ENCODE measurements at regions not wholly inside any gene's neighbourhood (a gene's known extent, or its start where the extent isn't known, plus 50 kb on each side); places are given as distances from the start of the nearest gene placed in this dataset.

DNA sequence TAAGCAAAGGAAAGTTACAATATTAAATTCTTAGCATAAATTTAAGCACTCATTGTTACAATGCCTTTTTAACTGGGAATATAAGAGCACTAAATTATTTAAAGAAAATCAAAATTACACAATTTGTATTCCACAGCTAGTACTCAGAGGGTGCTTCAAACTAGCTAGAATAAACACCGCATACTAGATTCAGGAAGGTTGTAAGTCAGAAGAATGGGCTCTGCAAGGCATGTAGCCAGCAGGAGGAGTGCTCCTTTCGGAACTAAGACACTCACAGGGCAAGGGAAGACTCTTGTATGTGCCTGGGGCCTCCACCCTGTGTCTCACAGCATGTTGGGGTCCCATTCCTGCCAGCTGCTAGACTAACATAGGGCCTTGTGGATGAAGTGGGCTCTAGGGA, 327.7 kb upstream of the ALCAM start:
- Histone ChIP-seq H3K36me3 (ENCODE audit: control insufficient read depth in 1 of 2, insufficient read depth in 2 of 2, low read length in 2 of 2) (no peaks in the 10 kb centered on the region), H3K27me3 (ENCODE audit: control insufficient read depth in 1 of 2, insufficient read depth in 2 of 2, low read length in 2 of 2) (no peaks in the 10 kb centered on the region), H3K9me3 (ENCODE audit: control insufficient read depth in 1 of 2, low read length in 2 of 2) (no peaks in the 10 kb centered on the region), H3K4me1 (ENCODE audit: control insufficient read depth in 1 of 2, insufficient read depth in 2 of 2, low read length in 2 of 2) (peaks cover 0 to 4% of the 10 kb centered on the region in 2 donors), H3K27ac (ENCODE audit: low read depth, low read length) (no peak overlapping the region), H3K4me3 (ENCODE audit: low read depth in 1 of 2, low read length in 2 of 2) (no peak overlapping the region), H3K9ac (ENCODE audit: low read depth in 1 of 2, low read length in 2 of 2) (no peak overlapping the region)

GRCh38 chr3:105040026-105040622, 326.6 kb upstream of the ALCAM start:
- H3K36me3 ChIP-seq (ENCODE audit: control insufficient read depth in 1 of 2, insufficient read depth in 2 of 2, low read length in 2 of 2) = no peaks in the 10 kb centered on the region
- no peak overlapping the region for H3K9ac ChIP-seq (ENCODE audit: low read depth in 1 of 2, low read length in 2 of 2)
- no peaks in the 10 kb centered on the region for H3K9me3 ChIP-seq (ENCODE audit: control insufficient read depth in 1 of 2, low read length in 2 of 2)
- no peaks in the 10 kb centered on the region for H3K27me3 ChIP-seq (ENCODE audit: control insufficient read depth in 1 of 2, insufficient read depth in 2 of 2, low read length in 2 of 2)
- peaks cover 0 to 4% of the 10 kb centered on the region in 2 donors for H3K4me1 ChIP-seq (ENCODE audit: control insufficient read depth in 1 of 2, insufficient read depth in 2 of 2, low read length in 2 of 2)
- H3K27ac ChIP-seq (ENCODE audit: low read depth, low read length) = no peak overlapping the region
- H3K4me3 ChIP-seq (ENCODE audit: low read depth in 1 of 2, low read length in 2 of 2) = no peak overlapping the region

- H3K27me3 ChIP-seq (ENCODE audit: control insufficient read depth in 1 of 2, insufficient read depth in 2 of 2, low read length in 2 of 2) = no peaks in the 10 kb centered on the region
- H3K9ac ChIP-seq (ENCODE audit: low read depth in 1 of 2, low read length in 2 of 2) = no peak overlapping the region
- H3K4me1 ChIP-seq (ENCODE audit: control insufficient read depth in 1 of 2, insufficient read depth in 2 of 2, low read length in 2 of 2) = no peaks in the 10 kb centered on the region
- H3K4me3 ChIP-seq (ENCODE audit: low read depth in 1 of 2, low read length in 2 of 2) = no peak overlapping the region
- no peak overlapping the region for H3K27ac ChIP-seq (ENCODE audit: low read depth, low read length)
- H3K9me3 ChIP-seq (ENCODE audit: control insufficient read depth in 1 of 2, low read length in 2 of 2) = no peaks in the 10 kb centered on the region
- H3K36me3 ChIP-seq (ENCODE audit: control insufficient read depth in 1 of 2, insufficient read depth in 2 of 2, low read length in 2 of 2) = no peaks in the 10 kb centered on the region
Observed at GRCh38 chr3:105042586-105042985, 324.1 kb upstream of the ALCAM start.

DNA sequence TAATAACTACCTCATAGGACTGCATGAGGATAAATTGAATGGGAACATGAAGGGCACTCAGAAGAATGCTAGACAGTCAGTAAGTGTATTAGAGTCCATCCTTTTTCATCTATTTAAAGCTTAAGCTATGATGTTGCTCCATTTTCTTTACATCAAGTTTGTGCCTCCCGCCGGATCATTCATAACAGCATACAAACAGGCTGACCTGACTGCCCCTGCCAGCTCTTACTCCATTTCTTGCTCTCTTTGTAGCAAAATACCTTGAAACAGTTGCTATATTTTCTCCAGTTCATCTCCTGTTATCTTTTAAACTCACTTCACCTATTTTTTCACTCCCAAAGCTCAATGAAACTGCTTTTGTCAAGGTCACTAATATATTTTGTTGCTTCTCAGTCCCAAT, 315.6 kb upstream of the ALCAM start:
- Histone ChIP-seq H3K27me3 (ENCODE audit: control insufficient read depth in 1 of 2, insufficient read depth in 2 of 2, low read length in 2 of 2) (no peaks in the 10 kb centered on the region), H3K36me3 (ENCODE audit: control insufficient read depth in 1 of 2, insufficient read depth in 2 of 2, low read length in 2 of 2) (no peaks in the 10 kb centered on the region), H3K4me3 (ENCODE audit: low read depth in 1 of 2, low read length in 2 of 2) (no peak overlapping the region), H3K4me1 (ENCODE audit: control insufficient read depth in 1 of 2, insufficient read depth in 2 of 2, low read length in 2 of 2) (no peaks in the 10 kb centered on the region), H3K27ac (ENCODE audit: low read depth, low read length) (no peak overlapping the region), H3K9ac (ENCODE audit: low read depth in 1 of 2, low read length in 2 of 2) (no peak overlapping the region), H3K9me3 (ENCODE audit: control insufficient read depth in 1 of 2, low read length in 2 of 2) (no peaks in the 10 kb centered on the region)

DNA sequence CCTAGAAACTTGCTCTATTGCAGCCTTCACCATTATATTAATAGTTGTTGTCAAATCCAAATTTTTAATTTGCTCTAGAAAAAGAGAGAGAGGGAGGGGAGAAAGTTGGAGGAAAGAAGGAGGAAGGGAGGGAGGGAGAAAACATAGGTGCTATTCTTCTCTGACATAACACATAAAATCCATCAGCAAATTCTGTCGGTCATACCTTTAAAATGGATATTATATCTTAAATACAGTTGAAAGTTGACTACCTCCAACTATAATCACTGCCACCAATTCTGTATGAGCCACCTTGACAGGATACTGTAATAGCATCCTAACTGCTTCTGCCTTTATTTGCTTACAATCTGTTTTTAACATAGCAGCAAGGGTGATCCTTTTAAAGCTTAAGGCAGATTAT, 314.7 kb upstream of the ALCAM start:
- no peak overlapping the region for H3K9ac ChIP-seq (ENCODE audit: low read depth in 1 of 2, low read length in 2 of 2)
- H3K9me3 ChIP-seq (ENCODE audit: control insufficient read depth in 1 of 2, low read length in 2 of 2) = no peaks in the 10 kb centered on the region
- H3K4me3 ChIP-seq (ENCODE audit: low read depth in 1 of 2, low read length in 2 of 2) = no peak overlapping the region
- no peak overlapping the region for H3K27ac ChIP-seq (ENCODE audit: low read depth, low read length)
- H3K36me3 ChIP-seq (ENCODE audit: control insufficient read depth in 1 of 2, insufficient read depth in 2 of 2, low read length in 2 of 2) = no peaks in the 10 kb centered on the region
- no peaks in the 10 kb centered on the region for H3K4me1 ChIP-seq (ENCODE audit: control insufficient read depth in 1 of 2, insufficient read depth in 2 of 2, low read length in 2 of 2)
- H3K27me3 ChIP-seq (ENCODE audit: control insufficient read depth in 1 of 2, insufficient read depth in 2 of 2, low read length in 2 of 2) = no peaks in the 10 kb centered on the region

GRCh38 chr3:105062853-105063252, 303.9 kb upstream of the ALCAM start:
- H3K4me3 ChIP-seq (ENCODE audit: low read depth in 1 of 2, low read length in 2 of 2) = no peak overlapping the region
- H3K9ac ChIP-seq (ENCODE audit: low read depth in 1 of 2, low read length in 2 of 2) = no peak overlapping the region
- no peaks in the 10 kb centered on the region for H3K27me3 ChIP-seq (ENCODE audit: control insufficient read depth in 1 of 2, insufficient read depth in 2 of 2, low read length in 2 of 2)
- H3K9me3 ChIP-seq (ENCODE audit: control insufficient read depth in 1 of 2, low read length in 2 of 2) = no peaks in the 10 kb centered on the region
- no peak overlapping the region for H3K27ac ChIP-seq (ENCODE audit: low read depth, low read length)
- H3K4me1 ChIP-seq (ENCODE audit: control insufficient read depth in 1 of 2, insufficient read depth in 2 of 2, low read length in 2 of 2) = peaks cover 5 to 6% of the 10 kb centered on the region in 2 donors
- H3K36me3 ChIP-seq (ENCODE audit: control insufficient read depth in 1 of 2, insufficient read depth in 2 of 2, low read length in 2 of 2) = no peaks in the 10 kb centered on the region

DNA sequence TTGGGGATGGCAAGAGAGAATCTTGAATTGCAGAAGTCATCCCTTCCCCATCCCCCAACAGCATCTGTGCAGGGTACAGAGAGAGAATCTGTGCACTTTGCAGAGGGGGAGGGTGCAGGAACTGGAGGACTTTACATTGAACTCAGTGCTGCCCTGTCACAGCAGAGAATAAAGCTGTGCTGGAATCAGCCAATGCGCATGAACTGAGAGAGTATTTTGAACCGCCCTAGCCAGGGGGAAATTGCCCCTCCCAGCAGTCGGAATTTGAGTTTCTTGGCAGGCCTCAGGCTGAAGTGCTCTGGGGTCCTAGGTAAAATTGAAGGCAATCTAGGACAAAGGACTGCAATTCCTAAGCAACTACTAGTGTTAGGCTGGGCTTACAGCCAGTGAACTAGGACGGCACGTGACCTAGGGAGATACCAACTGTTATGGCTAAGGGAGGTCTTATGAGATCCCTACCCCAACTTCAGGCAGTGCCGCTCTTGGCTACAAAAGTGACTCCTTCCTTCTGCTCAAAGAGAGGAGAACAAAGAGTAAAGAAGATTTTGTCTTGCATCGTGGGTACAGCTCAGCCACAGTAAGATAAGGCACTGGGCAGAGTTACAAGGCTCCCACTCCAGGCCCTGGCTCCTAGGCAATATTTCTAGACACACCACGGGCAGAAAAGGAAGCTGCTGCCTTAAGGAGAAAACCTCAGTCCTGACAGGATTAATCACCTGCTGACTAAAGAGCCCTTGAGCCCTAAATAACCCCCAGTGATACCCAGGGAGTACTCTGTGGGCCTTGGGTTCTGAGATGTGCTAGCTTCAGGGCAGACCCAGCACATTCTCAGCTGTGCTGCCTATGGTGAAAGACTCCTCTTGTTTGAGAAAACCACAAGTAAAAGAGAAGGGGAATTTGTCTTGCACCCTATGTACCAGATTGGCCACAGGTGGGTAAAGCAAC, 300.5 kb upstream of the ALCAM start:
- Histone ChIP-seq H3K4me3 (ENCODE audit: low read depth in 1 of 2, low read length in 2 of 2) (no peak overlapping the region), H3K9me3 (ENCODE audit: control insufficient read depth in 1 of 2, low read length in 2 of 2) (no peaks in the 10 kb centered on the region), H3K27me3 (ENCODE audit: control insufficient read depth in 1 of 2, insufficient read depth in 2 of 2, low read length in 2 of 2) (no peaks in the 10 kb centered on the region), H3K36me3 (ENCODE audit: control insufficient read depth in 1 of 2, insufficient read depth in 2 of 2, low read length in 2 of 2) (no peaks in the 10 kb centered on the region), H3K4me1 (ENCODE audit: control insufficient read depth in 1 of 2, insufficient read depth in 2 of 2, low read length in 2 of 2) (peaks cover 5 to 6% of the 10 kb centered on the region in 2 donors), H3K27ac (ENCODE audit: low read depth, low read length) (no peak overlapping the region), H3K9ac (ENCODE audit: low read depth in 1 of 2, low read length in 2 of 2) (no peak overlapping the region)

GRCh38 chr3:105067361-105067760, 299.3 kb upstream of the ALCAM start:
- Histone ChIP-seq H3K4me1 (ENCODE audit: control insufficient read depth in 1 of 2, insufficient read depth in 2 of 2, low read length in 2 of 2) (peaks cover 2% of the 10 kb centered on the region in 2 donors), H3K27ac (ENCODE audit: low read depth, low read length) (no peak overlapping the region), H3K36me3 (ENCODE audit: control insufficient read depth in 1 of 2, insufficient read depth in 2 of 2, low read length in 2 of 2) (no peaks in the 10 kb centered on the region), H3K4me3 (ENCODE audit: low read depth in 1 of 2, low read length in 2 of 2) (no peak overlapping the region), H3K27me3 (ENCODE audit: control insufficient read depth in 1 of 2, insufficient read depth in 2 of 2, low read length in 2 of 2) (no peaks in the 10 kb centered on the region), H3K9ac (ENCODE audit: low read depth in 1 of 2, low read length in 2 of 2) (no peak overlapping the region), H3K9me3 (ENCODE audit: control insufficient read depth in 1 of 2, low read length in 2 of 2) (no peaks in the 10 kb centered on the region)

DNA sequence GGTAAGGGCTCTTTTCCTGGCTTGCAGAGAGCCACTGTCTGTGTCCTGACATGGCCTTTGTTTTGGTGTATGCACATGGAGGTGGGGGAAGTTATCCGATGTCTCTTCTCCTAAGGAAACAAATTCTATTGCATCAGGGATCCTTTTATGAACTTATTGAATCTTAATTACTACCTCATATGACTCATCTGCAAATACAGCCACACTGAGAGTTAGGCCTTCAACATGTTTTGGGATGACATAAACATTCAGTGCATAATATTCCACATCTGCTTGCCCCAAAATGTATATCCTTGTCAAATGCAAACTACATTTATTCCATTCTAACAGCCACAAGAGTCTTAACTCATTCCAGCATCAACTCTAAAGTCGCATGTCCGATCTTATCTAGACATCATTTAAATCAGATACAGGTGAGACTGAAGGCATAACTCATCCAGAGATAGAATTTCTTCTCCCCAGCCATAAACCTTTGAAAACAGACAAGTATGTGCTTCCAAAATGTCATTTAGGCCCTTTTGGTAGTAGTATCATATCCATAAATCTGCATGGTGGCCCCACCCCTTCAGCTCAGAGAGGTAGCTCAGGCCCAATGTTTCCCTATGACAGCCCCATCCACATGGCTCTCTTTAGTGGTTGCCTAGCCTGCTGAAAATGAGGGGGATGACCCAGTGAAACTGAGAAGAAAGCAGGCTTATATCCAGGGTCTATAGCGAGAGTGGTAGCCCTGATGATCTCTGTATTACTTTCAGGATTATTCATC, 289.5 kb upstream of the ALCAM start:
- H3K4me3 ChIP-seq (ENCODE audit: low read depth in 1 of 2, low read length in 2 of 2) = no peak overlapping the region
- no peaks in the 10 kb centered on the region for H3K27me3 ChIP-seq (ENCODE audit: control insufficient read depth in 1 of 2, insufficient read depth in 2 of 2, low read length in 2 of 2)
- no peaks in the 10 kb centered on the region for H3K4me1 ChIP-seq (ENCODE audit: control insufficient read depth in 1 of 2, insufficient read depth in 2 of 2, low read length in 2 of 2)
- no peaks in the 10 kb centered on the region for H3K36me3 ChIP-seq (ENCODE audit: control insufficient read depth in 1 of 2, insufficient read depth in 2 of 2, low read length in 2 of 2)
- no peak overlapping the region for H3K27ac ChIP-seq (ENCODE audit: low read depth, low read length)
- H3K9me3 ChIP-seq (ENCODE audit: control insufficient read depth in 1 of 2, low read length in 2 of 2) = no peaks in the 10 kb centered on the region
- H3K9ac ChIP-seq (ENCODE audit: low read depth in 1 of 2, low read length in 2 of 2) = no peak overlapping the region

DNA sequence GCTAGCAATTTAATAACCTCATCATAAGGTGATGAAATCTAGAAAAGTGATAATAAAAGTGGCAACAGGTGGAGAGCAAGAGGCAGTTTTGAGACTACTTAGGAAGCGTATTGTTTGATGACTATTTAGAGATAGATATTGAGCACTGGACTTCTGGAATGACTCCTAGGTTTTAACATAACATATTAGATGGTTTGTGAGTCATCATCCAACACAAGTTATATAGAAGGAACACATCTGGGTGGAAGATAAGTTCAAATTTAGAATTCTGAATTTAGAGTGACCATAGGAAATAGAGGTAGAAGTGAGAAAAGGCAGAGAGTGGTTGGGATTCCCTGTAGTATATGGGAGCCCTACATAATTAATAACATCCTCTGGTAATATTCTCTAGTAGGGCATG, 282.8 kb upstream of the ALCAM start:
- H3K4me3 ChIP-seq (ENCODE audit: low read depth in 1 of 2, low read length in 2 of 2) = no peak overlapping the region
- H3K9ac ChIP-seq (ENCODE audit: low read depth in 1 of 2, low read length in 2 of 2) = no peak overlapping the region
- H3K9me3 ChIP-seq (ENCODE audit: control insufficient read depth in 1 of 2, low read length in 2 of 2) = no peaks in the 10 kb centered on the region
- no peaks in the 10 kb centered on the region for H3K27me3 ChIP-seq (ENCODE audit: control insufficient read depth in 1 of 2, insufficient read depth in 2 of 2, low read length in 2 of 2)
- H3K27ac ChIP-seq (ENCODE audit: low read depth, low read length) = no peak overlapping the region
- H3K36me3 ChIP-seq (ENCODE audit: control insufficient read depth in 1 of 2, insufficient read depth in 2 of 2, low read length in 2 of 2) = no peaks in the 10 kb centered on the region
- no peaks in the 10 kb centered on the region for H3K4me1 ChIP-seq (ENCODE audit: control insufficient read depth in 1 of 2, insufficient read depth in 2 of 2, low read length in 2 of 2)
